ENCODE measurements at regions not wholly inside any gene's neighbourhood (a gene's known extent, or its start where the extent isn't known, plus 50 kb on each side); places are given as distances from the start of the nearest gene placed in this dataset.
"Not testable (repeated sequence)": the region's sequence is repeated elsewhere in the genome, so short reads cannot be mapped to it uniquely, and the experiment has no call there.

DNA sequence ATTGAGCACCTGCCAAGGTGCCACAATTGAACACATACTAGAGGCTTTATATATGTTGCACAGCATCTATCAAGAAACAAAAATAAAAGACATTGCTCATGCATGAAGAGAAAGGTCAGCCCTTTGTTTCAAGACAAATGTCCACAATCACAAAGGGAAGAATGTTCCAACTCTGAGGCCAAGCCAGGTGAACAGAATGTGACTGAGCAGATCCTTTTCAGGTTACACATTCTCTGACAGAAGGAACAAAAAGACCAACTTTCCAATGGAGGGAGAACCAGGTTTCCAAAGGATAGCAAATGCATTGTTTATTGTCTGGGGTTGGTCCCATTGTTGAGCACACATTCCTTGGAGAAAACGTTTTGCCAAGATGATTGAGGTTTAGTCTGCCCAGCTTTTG is 50.2 kb upstream of the FAM174B start:
- in situ Hi-C loops (cut with HindIII; ENCODE audit: low pct_unique_long_range_greater_than_20kb, low sequenced_read_pairs), result no loop called here
- no peak for DNase-seq (ENCODE audit: low read depth)

DNA sequence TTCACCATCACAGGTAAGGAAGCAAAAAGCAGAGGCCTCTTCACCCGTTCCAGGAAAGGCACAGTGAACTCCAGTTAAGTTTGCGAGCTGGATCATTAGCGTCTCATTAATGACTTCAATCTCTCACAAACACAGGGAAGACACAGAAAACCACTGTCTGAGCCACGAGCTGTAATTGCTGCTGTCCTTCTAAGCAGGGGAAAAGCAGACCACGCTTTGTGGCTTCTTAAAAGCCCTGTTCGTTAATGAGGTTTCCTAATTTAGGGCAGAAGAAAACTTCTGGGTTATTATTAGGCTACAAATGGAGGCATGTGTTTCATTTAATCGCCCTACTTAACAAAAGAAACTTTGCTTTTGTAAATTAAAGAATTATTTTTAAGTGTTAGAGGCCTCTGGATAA is 50.6 kb upstream of the FAM174B start:
- no peak for DNase-seq (ENCODE audit: low read depth)
- in situ Hi-C loops (cut with HindIII; ENCODE audit: low pct_unique_long_range_greater_than_20kb, low sequenced_read_pairs), result no loop called here

DNA sequence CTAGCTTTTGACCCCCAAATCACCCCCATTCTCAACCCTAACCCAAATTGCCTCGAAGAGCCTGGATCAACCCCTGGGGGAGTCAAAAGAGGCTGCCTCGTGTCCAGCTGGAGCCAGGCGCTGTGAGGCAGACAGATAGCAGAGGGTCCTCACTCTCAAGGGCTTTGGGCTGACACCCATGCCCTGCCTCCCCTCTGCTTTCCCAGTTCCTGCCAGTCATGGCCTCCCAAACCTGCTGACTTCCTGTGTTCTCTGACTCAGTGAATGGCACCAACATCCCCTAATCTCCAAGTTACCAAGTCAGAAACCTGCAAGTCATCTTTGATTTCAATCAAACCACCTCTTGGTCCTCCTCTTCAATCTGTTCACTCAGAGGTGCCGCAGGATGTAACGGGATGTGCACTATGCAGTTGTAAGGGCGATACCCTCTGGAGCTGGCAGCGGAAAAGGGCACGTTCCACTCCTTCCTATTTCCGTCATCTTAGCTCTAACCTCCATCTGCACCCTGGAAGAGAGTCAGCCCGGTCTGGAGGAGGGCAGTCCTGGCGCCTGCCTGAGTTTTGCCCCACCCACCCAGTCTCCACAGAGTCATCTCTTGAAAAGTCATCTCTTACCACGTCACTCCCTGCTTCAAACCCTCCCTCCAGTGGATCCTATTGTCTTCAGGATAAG is 52.4 kb upstream of the FAM174B start:
- in situ Hi-C loops (cut with HindIII; ENCODE audit: low pct_unique_long_range_greater_than_20kb, low sequenced_read_pairs), result no loop called here

DNA sequence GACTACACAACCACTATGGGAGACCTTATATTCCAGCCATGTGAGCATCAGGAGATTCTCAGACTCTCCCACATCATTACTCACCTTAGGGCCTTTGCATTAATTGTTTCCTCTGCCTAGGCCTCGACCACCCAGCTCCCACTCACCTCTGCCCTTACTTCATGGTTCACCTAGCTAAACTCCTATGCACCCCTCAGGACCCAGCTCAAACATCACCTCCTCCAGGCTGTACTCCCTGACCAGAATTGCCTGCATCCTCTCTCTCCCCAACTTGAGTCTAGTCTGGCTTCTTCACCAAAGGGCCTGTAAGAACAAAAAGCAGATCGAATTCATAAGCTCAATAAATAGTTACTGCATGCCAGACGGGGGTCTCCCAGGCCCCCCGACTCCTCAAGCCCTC is 53.1 kb upstream of the FAM174B start:
- DNase-seq (ENCODE audit: low read depth), result no peak
- in situ Hi-C loops (cut with HindIII; ENCODE audit: low pct_unique_long_range_greater_than_20kb, low sequenced_read_pairs), result no loop called here

More for the DNA sequence above, 52.4 kb upstream of the FAM174B start:
- no peak for DNase-seq (ENCODE audit: low read depth)

DNA sequence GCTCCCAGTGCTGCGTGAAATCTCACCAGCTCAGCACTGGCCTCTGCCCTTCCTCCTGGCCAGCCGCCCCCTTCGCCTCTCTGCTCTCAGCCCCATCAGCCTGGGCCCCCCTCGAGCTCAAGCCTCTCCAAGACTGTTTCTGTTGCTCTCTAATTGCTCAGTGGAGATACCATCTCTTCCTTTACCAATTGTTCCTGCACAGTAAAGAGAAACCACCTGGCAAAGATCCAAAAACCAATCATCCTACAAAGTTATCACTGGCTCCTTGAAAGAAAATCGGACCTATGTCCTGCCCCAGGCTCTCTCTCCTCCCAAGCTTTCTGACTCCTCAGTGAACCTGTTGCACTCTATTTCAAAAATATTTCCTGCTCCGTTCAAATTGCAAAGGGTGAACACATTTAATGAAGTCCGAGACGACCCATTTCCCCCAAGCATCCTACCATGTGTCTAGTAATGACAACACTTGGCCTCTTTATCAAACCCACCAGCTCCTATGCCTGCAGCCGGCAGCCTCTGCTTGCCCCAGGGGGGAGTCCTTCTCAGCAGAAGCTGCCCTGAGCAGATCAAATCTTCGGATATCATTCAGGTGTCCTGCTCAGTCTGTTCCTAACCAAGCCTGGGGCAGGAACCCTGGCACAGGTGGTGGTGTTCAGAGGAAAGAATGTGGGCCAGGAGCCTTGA is 53.7 kb upstream of the FAM174B start:
- in situ Hi-C loops (cut with HindIII; ENCODE audit: low pct_unique_long_range_greater_than_20kb, low sequenced_read_pairs), result no loop called here
- DNase-seq (ENCODE audit: low read depth), result peak; percentile 79

DNA sequence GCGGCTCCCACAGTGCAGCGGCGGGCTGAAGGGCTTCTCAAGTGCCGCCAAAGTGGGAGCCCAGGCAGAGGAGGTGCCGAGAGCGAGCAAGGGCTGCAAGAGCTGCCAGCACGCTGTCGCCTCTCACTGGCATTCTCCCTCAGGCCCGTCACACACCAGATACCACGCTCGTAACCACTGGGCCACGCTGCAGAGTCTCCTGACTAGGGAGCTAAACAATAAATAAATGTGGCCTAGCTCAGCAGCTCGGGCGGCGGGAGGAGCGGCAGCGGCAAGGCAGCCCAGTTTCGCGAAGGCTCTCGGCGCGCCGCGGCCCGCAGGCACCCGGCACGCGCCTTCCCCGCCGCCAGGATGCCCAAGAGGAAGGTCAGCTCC is 55.9 kb upstream of the FAM174B start:
- in situ Hi-C loops (cut with HindIII; ENCODE audit: low pct_unique_long_range_greater_than_20kb, low sequenced_read_pairs), result no loop called here

DNA sequence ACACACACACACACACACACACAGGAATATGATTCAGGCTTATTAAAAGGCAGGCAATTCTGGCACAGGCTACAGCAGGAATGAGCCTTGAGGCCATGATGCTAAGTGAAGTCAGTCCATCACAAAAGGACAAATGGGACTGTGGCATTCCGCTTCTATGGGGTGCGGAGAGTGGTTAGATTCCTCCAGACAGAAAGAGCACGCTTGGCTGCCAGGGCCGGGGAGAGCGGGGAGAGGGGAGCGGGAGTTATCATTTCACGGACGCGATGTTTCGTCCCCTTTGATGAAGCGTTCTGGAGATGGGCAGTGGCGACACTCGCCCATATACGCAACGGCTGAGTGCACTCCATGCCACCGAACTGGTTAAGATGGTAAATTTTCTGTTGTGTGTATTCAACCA is 58.5 kb upstream of the FAM174B start:
- no peak for DNase-seq (ENCODE audit: low read depth)
- in situ Hi-C loops (cut with HindIII; ENCODE audit: low pct_unique_long_range_greater_than_20kb, low sequenced_read_pairs), result no loop called here

More for the DNA sequence above, 55.9 kb upstream of the FAM174B start:
- DNase-seq (ENCODE audit: low read depth), result no peak

DNA sequence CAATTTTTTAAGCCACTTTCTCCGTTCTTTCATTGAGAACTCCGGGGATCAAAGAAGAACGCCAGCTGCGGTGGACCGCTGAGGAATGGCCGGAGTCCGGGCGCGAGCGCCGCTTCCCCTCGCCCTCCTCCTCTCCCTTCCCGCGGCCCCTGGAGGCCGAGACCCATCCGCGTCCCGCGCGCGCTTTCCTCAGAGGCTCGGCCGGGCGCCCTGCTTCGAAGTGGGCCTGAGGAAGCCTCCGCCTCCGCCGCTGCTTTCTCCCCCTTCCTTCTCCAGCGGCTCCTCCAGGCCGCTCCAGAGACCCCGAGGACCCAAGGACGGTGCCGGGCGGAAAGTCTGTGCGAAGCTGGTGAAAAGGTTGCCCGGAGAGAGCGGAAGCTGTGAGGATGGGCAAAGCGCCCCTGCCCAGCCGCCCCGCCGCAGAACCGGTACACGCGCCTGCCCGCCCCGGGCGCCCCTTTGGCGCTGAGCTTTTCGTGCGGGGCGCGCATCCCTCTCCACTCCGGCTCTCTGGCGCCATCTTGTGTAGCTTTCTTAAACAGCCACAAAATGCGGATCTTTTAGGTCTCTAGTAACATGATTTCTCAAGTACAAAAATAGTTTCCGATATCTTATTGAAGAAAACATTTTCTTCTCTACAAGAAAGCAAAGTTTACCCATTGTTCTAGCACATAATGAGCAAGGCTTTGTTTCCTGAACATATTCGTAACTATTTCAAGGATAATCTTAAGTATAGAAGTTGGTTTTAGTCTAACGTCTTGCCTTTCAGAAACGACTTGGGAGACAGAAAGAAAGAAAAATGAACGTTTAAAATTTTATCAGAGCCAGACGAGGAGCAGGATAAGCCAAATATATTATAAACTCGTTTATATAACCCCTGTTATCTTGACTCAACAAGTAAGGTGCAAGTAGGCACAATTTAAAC is 59.2 kb upstream of the FAM174B start:
- in situ Hi-C loops (cut with HindIII; ENCODE audit: low pct_unique_long_range_greater_than_20kb, low sequenced_read_pairs), result no loop called here

DNA sequence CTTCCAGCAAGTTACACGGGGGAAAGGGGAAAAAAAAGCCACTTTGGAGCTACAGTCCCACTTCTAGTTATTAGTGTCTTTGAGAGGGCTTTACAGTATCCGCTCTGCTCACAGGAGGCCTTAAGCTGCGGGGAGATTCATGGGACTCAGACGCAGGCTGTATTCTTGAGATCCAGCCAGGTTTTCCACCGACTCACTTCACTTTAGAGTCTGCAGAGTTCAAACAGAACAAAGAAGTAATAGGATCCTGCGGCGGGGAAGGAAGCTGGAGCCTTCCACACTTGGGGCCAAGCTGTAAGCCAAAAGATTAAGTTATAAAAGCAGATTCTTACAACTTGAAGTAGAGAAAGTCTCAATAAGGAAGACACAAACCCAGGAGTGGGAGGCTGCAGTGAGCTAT is 60.2 kb upstream of the FAM174B start:
- in situ Hi-C loops (cut with HindIII; ENCODE audit: low pct_unique_long_range_greater_than_20kb, low sequenced_read_pairs), result no loop called here
- DNase-seq (ENCODE audit: low read depth), result no peak

More for the DNA sequence above, 59.2 kb upstream of the FAM174B start:
- DNase-seq (ENCODE audit: low read depth), result peak; percentile 82

DNA sequence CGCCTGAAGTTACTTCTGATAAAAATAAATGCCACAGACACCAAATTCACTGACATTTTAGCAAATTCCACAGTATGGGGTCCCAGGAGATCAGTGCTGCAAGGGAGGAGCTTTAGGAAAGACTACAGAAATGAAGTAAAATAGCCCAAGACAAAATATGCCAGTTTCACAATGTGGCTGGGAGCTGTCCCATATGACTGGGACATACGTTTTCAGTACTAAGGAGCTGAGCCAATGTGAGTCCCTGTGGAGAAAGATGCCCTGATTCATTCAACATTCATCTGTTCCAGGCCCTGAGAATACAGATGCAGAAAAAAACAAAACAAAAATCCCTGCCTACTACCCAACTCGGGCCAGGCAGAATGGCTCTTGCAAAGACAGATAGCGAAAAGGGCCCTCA is 63.4 kb upstream of the FAM174B start:
- in situ Hi-C loops (cut with HindIII; ENCODE audit: low pct_unique_long_range_greater_than_20kb, low sequenced_read_pairs), result no loop called here
- no peak for DNase-seq (ENCODE audit: low read depth)

DNA sequence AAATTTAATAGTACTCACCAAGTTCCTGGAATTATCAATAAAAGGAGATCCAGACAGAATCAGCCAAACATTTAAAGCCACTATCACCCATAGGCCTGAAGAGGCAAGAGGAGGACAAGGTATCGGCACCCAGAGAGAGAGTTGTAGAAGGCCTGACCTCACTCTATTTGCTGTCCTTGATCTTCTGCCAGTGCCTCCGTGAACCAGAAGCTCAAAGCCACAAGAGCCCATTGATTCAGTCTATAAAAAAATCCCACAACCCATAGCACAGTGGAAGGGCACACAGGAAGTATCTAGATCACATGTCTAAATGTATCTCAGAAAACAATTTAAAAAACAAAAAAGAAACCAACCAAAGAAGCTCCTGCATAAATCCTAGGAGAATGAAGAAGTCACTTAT is 68.6 kb upstream of the FAM174B start:
- in situ Hi-C loops (cut with HindIII; ENCODE audit: low pct_unique_long_range_greater_than_20kb, low sequenced_read_pairs), result no loop called here
- DNase-seq (ENCODE audit: low read depth), result no peak

DNA sequence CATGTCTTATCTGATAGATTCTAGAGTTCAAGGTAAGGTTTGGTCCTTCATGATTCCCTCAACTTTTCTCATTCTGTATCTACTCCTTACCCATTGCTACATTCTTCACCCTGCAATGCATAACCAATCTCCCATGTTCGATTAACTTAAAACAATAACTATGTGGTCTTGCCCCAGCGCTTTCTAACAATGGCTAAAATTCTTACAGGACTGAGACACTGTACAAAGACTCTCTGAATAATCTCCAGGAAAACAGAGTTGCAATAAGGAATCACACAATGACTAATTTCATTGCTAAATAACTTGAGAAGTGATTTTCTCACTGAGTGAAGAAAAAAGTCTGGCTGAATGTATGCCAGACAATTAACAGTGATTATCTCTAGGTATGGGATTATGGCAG is 69.6 kb upstream of the FAM174B start:
- in situ Hi-C loops (cut with HindIII; ENCODE audit: low pct_unique_long_range_greater_than_20kb, low sequenced_read_pairs), result no loop called here
- DNase-seq (ENCODE audit: low read depth), result peak; percentile 42

DNA sequence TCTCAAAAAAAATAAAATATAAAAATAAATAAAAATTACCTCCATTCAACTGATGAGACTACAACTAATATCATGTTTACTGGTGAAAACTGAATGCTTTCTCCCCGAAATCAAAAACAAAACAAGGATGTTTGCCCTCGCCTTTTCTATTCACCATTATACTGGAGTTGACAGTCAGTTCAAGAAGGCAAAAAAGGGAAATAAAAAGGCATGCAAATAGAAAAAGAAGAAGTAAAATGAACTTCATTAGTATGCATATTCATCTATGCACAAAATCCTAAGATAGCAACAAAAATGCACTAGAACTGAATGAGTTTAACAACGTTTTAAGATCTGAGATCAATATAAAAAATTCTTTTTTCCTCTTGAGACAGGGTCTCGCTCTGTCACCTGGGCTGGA is 72.7 kb upstream of the FAM174B start:
- in situ Hi-C loops (cut with HindIII; ENCODE audit: low pct_unique_long_range_greater_than_20kb, low sequenced_read_pairs), result no loop called here
- no peak for DNase-seq (ENCODE audit: low read depth)

DNA sequence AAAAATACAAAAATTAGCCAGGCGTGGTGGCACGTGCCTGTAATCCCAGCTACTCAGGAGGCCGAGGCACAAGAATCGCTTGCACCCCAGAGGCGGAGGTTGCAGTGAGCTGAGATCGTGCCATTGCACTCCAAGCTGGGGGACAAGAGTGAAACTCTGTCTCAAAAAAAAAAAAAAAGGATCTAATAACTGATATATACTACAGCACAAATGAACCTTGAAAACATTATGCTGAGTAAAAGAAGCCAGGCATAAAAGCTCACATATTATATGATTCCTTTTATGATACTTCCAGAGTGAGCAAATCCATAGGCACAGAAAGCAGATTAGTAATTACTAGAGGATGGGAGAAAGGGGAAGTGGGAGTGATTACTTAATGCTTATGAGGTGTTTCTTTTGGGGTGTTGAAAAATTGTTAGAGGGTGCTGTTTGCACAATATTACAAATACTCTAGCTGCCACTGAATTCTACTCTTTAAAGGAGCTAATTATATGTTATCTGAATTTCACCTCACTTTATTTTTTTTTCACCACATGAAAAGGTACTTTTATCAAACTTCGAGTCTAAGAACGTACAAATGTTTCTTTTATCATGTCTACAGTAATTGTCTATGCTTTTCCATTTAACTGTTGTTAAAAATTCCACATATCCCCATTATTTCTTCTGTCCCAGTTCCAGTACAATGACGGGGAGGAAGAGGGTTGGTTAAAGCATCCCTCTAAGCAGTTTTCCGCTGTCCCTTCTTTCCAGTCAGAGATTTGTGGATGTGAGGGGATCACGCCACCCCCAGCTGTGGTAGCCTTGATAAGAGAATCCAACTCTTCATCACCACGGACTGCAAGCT is 77.7 kb upstream of the FAM174B start:
- in situ Hi-C loops (cut with HindIII; ENCODE audit: low pct_unique_long_range_greater_than_20kb, low sequenced_read_pairs), result no loop called here
- no peak for DNase-seq (ENCODE audit: low read depth)

DNA sequence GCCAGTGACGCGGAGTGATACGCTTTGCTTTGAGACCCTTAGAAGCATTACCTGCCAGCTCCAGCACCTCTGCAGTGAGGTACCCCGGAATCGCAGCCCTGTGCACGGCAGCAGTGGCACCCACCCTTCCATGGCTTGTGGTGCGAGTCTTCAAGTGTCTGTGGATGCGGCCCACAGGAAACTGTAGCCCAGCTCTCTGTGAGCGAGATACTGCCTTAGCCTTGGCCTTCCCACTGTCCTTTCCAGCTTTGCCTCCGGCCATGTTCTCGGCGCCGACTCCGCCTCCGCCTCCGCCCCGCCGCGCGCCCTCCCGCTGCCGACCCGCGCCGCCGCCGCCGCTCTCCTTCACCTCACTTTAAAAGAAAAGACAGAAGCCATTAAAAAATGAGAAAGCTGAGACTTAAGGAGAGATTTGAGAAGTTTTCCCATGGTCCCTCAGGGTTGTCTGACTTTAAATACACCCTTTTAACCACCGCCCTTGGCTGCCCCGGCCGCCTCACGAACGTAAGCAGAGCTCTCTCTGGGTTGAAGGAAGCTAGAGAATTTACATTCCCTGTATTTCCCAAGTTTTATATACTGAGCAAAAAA is 78.5 kb upstream of the FAM174B start:
- in situ Hi-C loops (cut with HindIII; ENCODE audit: low pct_unique_long_range_greater_than_20kb, low sequenced_read_pairs), result no loop called here
- DNase-seq (ENCODE audit: low read depth), result peak; percentile 49

DNA sequence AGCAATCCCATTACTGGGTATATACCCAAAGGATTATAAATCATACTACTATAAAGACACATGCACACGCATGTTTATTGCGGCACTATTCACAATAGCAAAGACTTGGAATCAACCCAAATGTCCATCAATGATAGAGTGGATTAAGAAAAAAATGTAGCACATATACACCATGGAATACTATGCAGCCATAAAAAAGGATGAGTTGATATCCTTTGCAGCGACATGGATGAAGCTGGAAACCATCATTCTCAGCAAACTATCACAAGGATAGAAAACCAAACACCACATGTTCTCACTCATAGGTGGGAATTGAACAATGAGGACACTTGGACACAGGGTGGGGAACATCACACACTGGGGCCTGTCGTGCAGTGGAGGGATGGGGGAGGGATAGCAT is 83.7 kb upstream of the FAM174B start:
- DNase-seq (ENCODE audit: low read depth); in situ Hi-C loops (cut with HindIII; ENCODE audit: low pct_unique_long_range_greater_than_20kb, low sequenced_read_pairs): not testable (repeated sequence)

DNA sequence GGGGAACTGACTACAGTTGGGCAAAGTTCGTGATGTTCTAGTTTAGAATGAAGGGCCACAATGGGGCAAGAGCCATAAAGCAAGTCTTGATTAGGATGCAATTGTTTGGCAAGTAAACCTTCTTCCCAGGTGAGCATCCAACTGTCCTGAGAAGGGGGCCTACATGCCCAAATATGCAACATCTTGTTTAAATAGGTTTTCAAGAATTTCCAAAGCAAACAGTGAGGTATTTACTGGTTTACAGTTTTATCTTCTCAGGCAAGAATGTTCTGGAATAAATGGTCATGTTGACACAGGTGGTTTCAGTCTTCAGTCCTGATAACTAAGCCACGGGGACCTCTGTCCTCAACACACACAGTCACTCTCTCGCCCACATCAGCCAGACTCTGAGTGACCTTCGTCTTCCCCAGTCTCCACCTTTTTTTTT is 90.3 kb upstream of the FAM174B start:
- no peak for DNase-seq (ENCODE audit: low read depth)
- in situ Hi-C loops (cut with HindIII; ENCODE audit: low pct_unique_long_range_greater_than_20kb, low sequenced_read_pairs), result no loop called here

DNA sequence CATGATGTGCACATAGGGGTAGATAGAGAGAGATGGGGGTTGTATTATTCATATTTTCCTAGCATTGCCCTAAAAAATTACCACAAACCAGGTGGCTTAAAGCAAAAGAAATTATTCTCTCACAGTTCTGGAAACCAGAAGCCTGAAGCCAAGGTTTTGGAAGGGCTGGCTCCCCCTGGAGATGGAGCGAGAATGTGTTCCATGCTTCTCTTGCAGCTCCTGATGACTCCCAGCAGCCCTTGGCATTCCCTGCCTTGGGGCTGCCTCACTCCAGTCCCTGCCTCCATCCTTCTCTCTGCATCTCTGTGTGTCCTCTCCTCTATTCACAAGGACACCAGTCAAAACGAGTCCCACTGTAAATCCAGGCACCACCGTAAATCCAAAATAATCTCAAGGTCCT is 91.5 kb upstream of the FAM174B start:
- DNase-seq (ENCODE audit: low read depth), result no peak
- in situ Hi-C loops (cut with HindIII; ENCODE audit: low pct_unique_long_range_greater_than_20kb, low sequenced_read_pairs), result no loop called here
